HCT116 (cell line): ENCODE measurements at regions not wholly inside any gene's neighbourhood (a gene's known extent, or its start where the extent isn't known, plus 50 kb on each side); places are given as distances from the start of the nearest gene placed in this dataset.

Experiments
- ATAC-seq: fragments of 200-7000 bp; cut with Tn5 transposase; 2 replicates; pipeline ENCODE4 v1.9.1; 2020; ENCODE audit warnings: mild to moderate bottlenecking, moderate library complexity
- BruUV-seq: library from RNA; stranded (reverse); fragments of 400-500 nt; replicated peaks from 2 replicates; lab custom pipeline; 2021; lab: Mats Ljungman, UMichigan
- CTCF ChIA-PET: fragments of 300-600 bp; sonication (Branson Sonifier 250); formaldehyde crosslinking; loops from one replicate; lab custom pipeline; 2021; ENCODE audit warnings: antibody characterized with exemption; lab: Charles Lee
- POLR2A ChIA-PET: fragments of 300-600, 350-600 bp; sonication (Branson Sonifier 250); formaldehyde crosslinking; loops from one replicate; lab custom pipeline; 2021; ENCODE audit warnings: antibody characterized with exemption; lab: Charles Lee
- RAD21 ChIA-PET, 2 experiments: fragments of 300-600 bp; sonication (Branson Sonifier 250); formaldehyde crosslinking; loops; one replicate each; lab custom pipeline; 2023; ENCODE audit warnings: low total read pairs in 2 of 2; ENCODE audit not compliant: uncharacterized antibody in 2 of 2, unreplicated experiment in 2 of 2, low non-redundant PET in 1 of 2; lab: Charles Lee
- DNase-seq: peaks from one replicate; pipeline ENCODE4 v3.0.0-alpha.2; 2010; ENCODE audit warnings: low read depth, low spot score
- H2AFZ ChIP-seq: fragments of 200-600 bp; shearing (Covaris generic), sonication (generic); 2 replicates; pipeline ENCODE4 v1.6.1; 2017; ENCODE audit warnings: low read depth, mixed run types, mixed read lengths, antibody characterized with exemption, low read length; ENCODE audit not compliant: poor library complexity, severe bottlenecking
- H3K27ac ChIP-seq: 2 replicates; pipeline ENCODE4 v1.5.1; 2012; ENCODE audit warnings: low read depth, low read length
- H3K27me3 ChIP-seq: fragments of 200-600 bp; sonication (generic); 2 replicates; pipeline ENCODE4 v1.6.1; 2016; ENCODE audit warnings: mixed run types, low read length, mixed read lengths; ENCODE audit not compliant: insufficient read depth
- H3K36me3 ChIP-seq, 2 experiments: fragments of 200-500 bp in 1 of 2; fragments of 200-600 bp in 1 of 2; sonication (Bioruptor generic) in 1 of 2; sonication (generic) in 1 of 2; 2 replicates each; pipeline versions ENCODE4 v1.5.1 to v1.6.1; 2014 to 2016; ENCODE audit warnings: low read length in 2 of 2, inconsistent platforms in 1 of 2, mixed read lengths in 1 of 2, mixed run types in 1 of 2; ENCODE audit not compliant: insufficient read depth in 2 of 2, control insufficient read depth in 1 of 2
- H3K4me1 ChIP-seq, 2 experiments: fragments of 200-600 bp in 1 of 2; sonication (generic) in 1 of 2; 2 replicates each; pipeline versions ENCODE4 v1.5.1 to v1.6.1; 2012 to 2017; ENCODE audit warnings: low read length in 2 of 2, inconsistent platforms in 1 of 2, mild to moderate bottlenecking in 1 of 2, mixed read lengths in 1 of 2, mixed run types in 1 of 2, moderate library complexity in 1 of 2; ENCODE audit not compliant: insufficient read depth in 2 of 2, control insufficient read depth in 1 of 2
- H3K4me2 ChIP-seq: fragments of 200-600 bp; sonication (generic); 2 replicates; pipeline ENCODE4 v1.6.1; 2017; ENCODE audit warnings: mixed run types, low read length, mixed read lengths
- H3K4me3 ChIP-seq, 2 experiments: fragments of 200-600 bp in 1 of 2; sonication (generic) in 1 of 2; replicated peaks in 1 of 2; 2 replicates each; pipeline ENCODE4 v1.5.1; 2011 to 2016; ENCODE audit warnings: low read length in 2 of 2, control low read depth in 1 of 2, low read depth in 1 of 2, mild to moderate bottlenecking in 1 of 2, mixed read lengths in 1 of 2, mixed run types in 1 of 2
- H3K79me2 ChIP-seq: fragments of 200-600 bp; sonication (generic); 2 replicates; pipeline ENCODE4 v1.6.1; 2017; ENCODE audit warnings: mild to moderate bottlenecking, mixed run types, low read length, moderate library complexity, mixed read lengths; ENCODE audit not compliant: insufficient read depth
- H3K9ac ChIP-seq: fragments of 200-600 bp; sonication (generic); 2 replicates; pipeline ENCODE4 v1.6.1; 2016; ENCODE audit warnings: low read length, mixed read lengths
- H3K9me2 ChIP-seq: fragments of 200-600 bp; sonication (generic), shearing (Covaris generic); 2 replicates; pipeline ENCODE4 v1.6.1; 2017; ENCODE audit warnings: mixed run types, mild to moderate bottlenecking, moderate library complexity; ENCODE audit not compliant: insufficient read depth
- H3K9me3 ChIP-seq, 2 experiments: fragments of 200-500 bp in 1 of 2; fragments of 200-600 bp in 1 of 2; sonication (Bioruptor generic) in 1 of 2; sonication (generic) in 1 of 2; 2 replicates each; pipeline ENCODE4 v1.6.1; 2014 to 2017; ENCODE audit warnings: low read length in 2 of 2, mixed read lengths in 2 of 2, inconsistent platforms in 1 of 2, low read depth in 1 of 2, mild to moderate bottlenecking in 1 of 2, mixed run types in 1 of 2, moderate library complexity in 1 of 2; ENCODE audit not compliant: control insufficient read depth in 1 of 2, insufficient read depth in 1 of 2
- H4K20me1 ChIP-seq: fragments of 200-600 bp; sonication (generic), shearing (Covaris generic); 2 replicates; pipeline ENCODE4 v1.6.1; 2017; ENCODE audit warnings: mixed run types, mild to moderate bottlenecking, moderate library complexity; ENCODE audit not compliant: insufficient read depth
- EZH2 ChIP-seq: fragments of 200-600 bp; sonication (generic); IDR thresholded peaks from 2 replicates; pipeline ENCODE4 v1.6.1; 2017; ENCODE audit warnings: antibody characterized with exemption, mixed run types
- EZH2phosphoT487 ChIP-seq: fragments of 200-600 bp; IDR thresholded peaks from 2 replicates; pipeline ENCODE4 v1.6.1; 2018; ENCODE audit warnings: antibody characterized with exemption, borderline replicate concordance
- FOSL1 ChIP-seq: IDR thresholded peaks from 2 replicates; pipeline ENCODE4 v1.6.1; 2012; ENCODE audit warnings: low read depth
- SIN3A ChIP-seq: IDR thresholded peaks from 2 replicates; pipeline ENCODE4 v1.6.1; 2012; ENCODE audit warnings: low read depth
- TCF7L2 ChIP-seq: IDR thresholded peaks from 2 replicates; pipeline ENCODE4 v1.7.0; 2011; ENCODE audit warnings: borderline replicate concordance, inconsistent platforms; ENCODE audit not compliant: insufficient read depth, insufficient read length; ENCODE audit errors: extremely low read depth
- YY1 ChIP-seq: IDR thresholded peaks from 2 replicates; pipeline ENCODE4 v1.6.1; 2011; ENCODE audit warnings: low read length, low read depth, moderate library complexity, mild to moderate bottlenecking; ENCODE audit not compliant: insufficient replicate concordance; ENCODE audit errors: extremely low read depth
- ZFX ChIP-seq: fragments of 450-650 bp; IDR thresholded peaks from 2 replicates; pipeline ENCODE4 v1.6.1; 2017
- ZNF274 ChIP-seq: fragments of 200-500 bp; sonication (Bioruptor generic); IDR thresholded peaks from 2 replicates; pipeline ENCODE4 v1.6.1; 2014; ENCODE audit warnings: mild to moderate bottlenecking, low read depth, low read length, inconsistent platforms
- intact Hi-C: fragments of 100-400 bp; cut with micrococcal nuclease; formaldehyde crosslinking; loops from 2 replicates; pipeline ENCODE4 v1.10.0; 2022
- TF ChIP-seq, protein P1 (sequence below): IDR thresholded peaks from 2 replicates; pipeline ENCODE4 v1.6.1; 2012
- TF ChIP-seq, protein P2 (sequence below): IDR thresholded peaks from 2 replicates; pipeline ENCODE4 v1.6.1; 2012; ENCODE audit warnings: low read depth
- TF ChIP-seq, protein P3 (sequence below), 3 experiments: fragments of 200-600 bp in 1 of 3; sonication (generic) in 1 of 3; IDR thresholded peaks in 2 of 3; conservative IDR thresholded peaks in 1 of 3; 2 replicates each; pipeline ENCODE4 v1.5.1; 2012 to 2017; ENCODE audit warnings: low read depth in 2 of 3, low read length in 2 of 3, antibody characterized with exemption in 1 of 3, borderline replicate concordance in 1 of 3, control low read depth in 1 of 3, mild to moderate bottlenecking in 1 of 3, mixed read lengths in 1 of 3, mixed run types in 1 of 3, moderate library complexity in 1 of 3; ENCODE audit not compliant: insufficient read depth in 1 of 3

DNA sequence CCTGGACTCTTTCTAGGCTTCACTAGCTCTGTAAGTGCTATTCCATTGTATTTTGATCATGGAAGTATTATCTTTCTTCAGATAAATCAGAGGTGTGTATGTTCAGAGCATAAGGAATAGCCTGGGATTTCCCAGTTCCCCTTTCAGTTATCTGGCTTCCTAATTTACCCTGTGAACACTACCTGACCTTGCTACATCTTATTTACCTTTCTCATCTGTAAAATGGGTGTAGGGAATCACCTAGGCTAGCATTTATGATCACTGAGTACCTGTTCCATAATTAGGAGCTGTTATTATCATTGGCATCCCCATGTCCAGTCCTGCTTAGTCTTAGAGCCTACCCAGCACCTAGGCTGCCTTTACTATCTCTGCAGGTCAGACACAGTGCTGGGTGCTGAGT is 149.3 kb upstream of the NR2F2 start:
- no peak for ATAC-seq
- RAD21 ChIA-PET, result no interaction called here
- intact Hi-C loops, result no loop called here
- Histone ChIP-seq H3K9me3 (no peaks in the 10 kb centered on the region), H3K79me2 (no peaks in the 10 kb centered on the region), H3K36me3 (no peaks in the 10 kb centered on the region), H3K9ac (no peak overlapping the region), H3K27ac (no peak overlapping the region), H4K20me1 (no peaks in the 10 kb centered on the region), H3K4me2 (no peak overlapping the region), H3K4me3 (no peak overlapping the region), H3K4me1 (peaks cover 0 to 6% of the 10 kb centered on the region in 2 experiments; a peak in 1 of 4 replicates), H2AFZ (no peak overlapping the region), H3K27me3 (no peaks in the 10 kb centered on the region), H3K9me2 (no peaks in the 10 kb centered on the region)
- no peak for DNase-seq
- no TSS peak for BruUV-seq
- POLR2A ChIA-PET, result no interaction called here
- CTCF ChIA-PET, result no interaction called here
- TF ChIP-seq EZH2phosphoT487, result no peak
- TF ChIP-seq SIN3A, result no peak
- TF ChIP-seq ZNF274, result no peak
- TF ChIP-seq ZFX, result no peak
- TF ChIP-seq, protein P1, sequence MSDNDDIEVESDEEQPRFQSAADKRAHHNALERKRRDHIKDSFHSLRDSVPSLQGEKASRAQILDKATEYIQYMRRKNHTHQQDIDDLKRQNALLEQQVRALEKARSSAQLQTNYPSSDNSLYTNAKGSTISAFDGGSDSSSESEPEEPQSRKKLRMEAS, result no peak
- no peak for TF ChIP-seq EZH2
- TF ChIP-seq TCF7L2, result no peak
- TF ChIP-seq, protein P2, sequence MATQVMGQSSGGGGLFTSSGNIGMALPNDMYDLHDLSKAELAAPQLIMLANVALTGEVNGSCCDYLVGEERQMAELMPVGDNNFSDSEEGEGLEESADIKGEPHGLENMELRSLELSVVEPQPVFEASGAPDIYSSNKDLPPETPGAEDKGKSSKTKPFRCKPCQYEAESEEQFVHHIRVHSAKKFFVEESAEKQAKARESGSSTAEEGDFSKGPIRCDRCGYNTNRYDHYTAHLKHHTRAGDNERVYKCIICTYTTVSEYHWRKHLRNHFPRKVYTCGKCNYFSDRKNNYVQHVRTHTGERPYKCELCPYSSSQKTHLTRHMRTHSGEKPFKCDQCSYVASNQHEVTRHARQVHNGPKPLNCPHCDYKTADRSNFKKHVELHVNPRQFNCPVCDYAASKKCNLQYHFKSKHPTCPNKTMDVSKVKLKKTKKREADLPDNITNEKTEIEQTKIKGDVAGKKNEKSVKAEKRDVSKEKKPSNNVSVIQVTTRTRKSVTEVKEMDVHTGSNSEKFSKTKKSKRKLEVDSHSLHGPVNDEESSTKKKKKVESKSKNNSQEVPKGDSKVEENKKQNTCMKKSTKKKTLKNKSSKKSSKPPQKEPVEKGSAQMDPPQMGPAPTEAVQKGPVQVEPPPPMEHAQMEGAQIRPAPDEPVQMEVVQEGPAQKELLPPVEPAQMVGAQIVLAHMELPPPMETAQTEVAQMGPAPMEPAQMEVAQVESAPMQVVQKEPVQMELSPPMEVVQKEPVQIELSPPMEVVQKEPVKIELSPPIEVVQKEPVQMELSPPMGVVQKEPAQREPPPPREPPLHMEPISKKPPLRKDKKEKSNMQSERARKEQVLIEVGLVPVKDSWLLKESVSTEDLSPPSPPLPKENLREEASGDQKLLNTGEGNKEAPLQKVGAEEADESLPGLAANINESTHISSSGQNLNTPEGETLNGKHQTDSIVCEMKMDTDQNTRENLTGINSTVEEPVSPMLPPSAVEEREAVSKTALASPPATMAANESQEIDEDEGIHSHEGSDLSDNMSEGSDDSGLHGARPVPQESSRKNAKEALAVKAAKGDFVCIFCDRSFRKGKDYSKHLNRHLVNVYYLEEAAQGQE, result no peak
- TF ChIP-seq, protein P3, sequence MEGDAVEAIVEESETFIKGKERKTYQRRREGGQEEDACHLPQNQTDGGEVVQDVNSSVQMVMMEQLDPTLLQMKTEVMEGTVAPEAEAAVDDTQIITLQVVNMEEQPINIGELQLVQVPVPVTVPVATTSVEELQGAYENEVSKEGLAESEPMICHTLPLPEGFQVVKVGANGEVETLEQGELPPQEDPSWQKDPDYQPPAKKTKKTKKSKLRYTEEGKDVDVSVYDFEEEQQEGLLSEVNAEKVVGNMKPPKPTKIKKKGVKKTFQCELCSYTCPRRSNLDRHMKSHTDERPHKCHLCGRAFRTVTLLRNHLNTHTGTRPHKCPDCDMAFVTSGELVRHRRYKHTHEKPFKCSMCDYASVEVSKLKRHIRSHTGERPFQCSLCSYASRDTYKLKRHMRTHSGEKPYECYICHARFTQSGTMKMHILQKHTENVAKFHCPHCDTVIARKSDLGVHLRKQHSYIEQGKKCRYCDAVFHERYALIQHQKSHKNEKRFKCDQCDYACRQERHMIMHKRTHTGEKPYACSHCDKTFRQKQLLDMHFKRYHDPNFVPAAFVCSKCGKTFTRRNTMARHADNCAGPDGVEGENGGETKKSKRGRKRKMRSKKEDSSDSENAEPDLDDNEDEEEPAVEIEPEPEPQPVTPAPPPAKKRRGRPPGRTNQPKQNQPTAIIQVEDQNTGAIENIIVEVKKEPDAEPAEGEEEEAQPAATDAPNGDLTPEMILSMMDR (IDR thresholded peaks at IDR 0.05 in 2 of 3, conservative IDR thresholded peaks at IDR 0.05 in 1 of 3; ENCODE audit: borderline replicate concordance in 1 of 3, insufficient read depth in 1 of 3, low read depth in 2 of 3, low read length in 2 of 3), result no peak
- TF ChIP-seq FOSL1, result no peak
- no peak for TF ChIP-seq YY1
